Motor neuron (in vitro differentiated cells): ENCODE measurements at regions not wholly inside any gene's neighbourhood (a gene's known extent, or its start where the extent isn't known, plus 50 kb on each side); places are given as distances from the start of the nearest gene placed in this dataset.
A peak's percentile ranks its signal among the peaks of the same experiment; 100 is the strongest.
"Not testable (repeated sequence)": the region's sequence is repeated elsewhere in the genome, so short reads cannot be mapped to it uniquely, and the experiment has no call there.

Source experiments
- ATAC-seq, 8 experiments: fragments of 200-7000 bp; cut with Tn5 transposase; replicated peaks in 6 of 8; 2 replicates each; pipeline ENCODE4 v1.8.0; 2021; ENCODE audit warnings: mild to moderate bottlenecking in 8 of 8, moderate library complexity in 8 of 8
- H3K27ac ChIP-seq, 2 donors: fragments of 250-450 bp; sonication (Bioruptor Pico); 2 replicates each; pipeline ENCODE4 v1.9.0; 2021; ENCODE audit warnings: antibody characterized with exemption in 2 of 2, mild to moderate bottlenecking in 2 of 2, moderate library complexity in 1 of 2
- H3K4me1 ChIP-seq, 2 donors: fragments of 250-450 bp; sonication (Bioruptor Pico); replicated peaks in 1 of 2; 2 replicates each; pipeline ENCODE4 v1.6.1; 2021; ENCODE audit warnings: antibody characterized with exemption in 2 of 2, mild to moderate bottlenecking in 2 of 2, moderate library complexity in 1 of 2
- H3K4me3 ChIP-seq, 5 donors: fragments of 250-450 bp; sonication (Bioruptor Pico); 2 replicates each; pipeline ENCODE4 v1.9.0; 2021; ENCODE audit warnings: antibody characterized with exemption in 5 of 5, mild to moderate bottlenecking in 5 of 5, moderate library complexity in 4 of 5
- WGBS, 10 experiments: fragments of 450-650 bp; shearing (Covaris generic); methylation state at CpG; one replicate each; pipeline ENCODE4 v1.0.0; 2022; 5-methylcytosine and 5-hydroxymethylcytosine counted together
- in situ Hi-C, 9 experiments: fragments of 400-800 bp; cut with MboI; loops; one replicate each; pipeline ENCODE4 v1.15.0; 2021; ENCODE audit warnings: low sequenced_read_pairs in 9 of 9, low pct_unique_long_range_greater_than_20kb in 2 of 9; ENCODE audit not compliant: unreplicated experiment in 9 of 9

DNA sequence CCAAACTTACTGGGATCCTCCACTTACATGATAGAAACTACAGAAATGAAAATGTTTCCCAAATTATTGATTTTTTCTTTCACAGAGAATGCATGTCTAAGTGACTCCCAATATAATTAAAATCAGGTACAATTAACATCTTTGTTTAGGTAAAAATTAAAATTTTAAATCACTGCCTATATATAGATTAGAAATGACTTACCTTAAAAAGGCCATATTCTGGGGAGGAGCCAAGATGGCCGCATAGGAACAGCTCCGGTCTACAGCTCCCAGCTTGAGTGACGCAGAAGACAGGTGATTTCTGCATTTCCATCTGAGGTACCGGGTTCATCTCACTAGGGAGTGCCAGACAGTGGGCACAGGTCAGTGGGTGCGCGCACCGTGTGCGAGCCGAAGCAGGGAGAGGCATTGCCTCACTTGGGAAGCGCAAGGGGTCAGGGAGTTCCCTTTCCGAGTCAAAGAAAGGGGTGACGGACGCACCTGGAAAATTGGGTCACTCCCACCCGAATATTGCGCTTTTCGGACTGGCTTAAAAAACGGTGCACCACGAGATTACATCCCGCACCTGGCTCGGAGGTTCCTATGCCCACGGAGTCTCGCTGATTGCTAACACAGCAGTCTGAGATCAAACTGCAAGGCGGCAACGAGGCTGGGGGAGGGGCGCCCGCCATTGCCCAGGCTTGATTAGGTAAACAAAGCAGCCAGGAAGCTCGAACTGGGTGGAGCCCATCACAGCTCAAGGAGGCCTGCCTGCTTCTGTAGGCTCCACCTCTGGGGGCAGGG lies 757.9 kb downstream of the C4orf33 start:
- H3K4me1 ChIP-seq, H3K27ac ChIP-seq, in situ Hi-C loops, ATAC-seq: not testable (repeated sequence)
- no CpG with 5 or more reads among the region's 27 CpGs for WGBS, 10 experiments
- H3K4me3 ChIP-seq = peak overlapping the region in 3 of 5 donors; percentile 12 to 35 (median 31)

DNA sequence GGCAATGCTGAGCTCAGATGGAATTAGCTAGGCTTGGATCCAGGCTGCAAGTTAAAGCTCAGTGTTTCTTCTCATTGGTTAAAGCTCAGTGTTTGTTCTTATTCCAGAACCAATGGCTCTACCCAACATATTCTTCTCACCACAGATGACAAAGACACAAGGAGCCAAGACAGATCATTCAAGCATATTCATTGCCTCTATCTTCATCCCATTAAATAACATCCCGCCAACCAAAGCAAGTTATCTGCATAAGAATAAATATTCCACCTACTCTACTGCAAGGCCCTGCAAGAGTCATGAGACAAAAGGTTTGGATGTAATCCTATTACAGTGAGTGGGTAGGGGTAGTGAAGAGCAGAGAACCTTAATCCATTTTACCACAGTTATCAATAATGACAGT lies 766.5 kb downstream of the C4orf33 start:
- peak in 3 of 8 experiments; percentile 49 to 58 (median 50) for ATAC-seq
- Histone ChIP-seq H3K4me3 (no peak overlapping the region), H3K4me1 (peaks cover 0 to 3% of the 10 kb centered on the region in 2 donors), H3K27ac (no peak overlapping the region)
- WGBS, 10 experiments = 0 to 50% (median 29%) methylated on average over 1 of the region's 1 CpG; no CpG with 5 or more reads in 4 of the 10 experiments
- in situ Hi-C loops = no loop called here

DNA sequence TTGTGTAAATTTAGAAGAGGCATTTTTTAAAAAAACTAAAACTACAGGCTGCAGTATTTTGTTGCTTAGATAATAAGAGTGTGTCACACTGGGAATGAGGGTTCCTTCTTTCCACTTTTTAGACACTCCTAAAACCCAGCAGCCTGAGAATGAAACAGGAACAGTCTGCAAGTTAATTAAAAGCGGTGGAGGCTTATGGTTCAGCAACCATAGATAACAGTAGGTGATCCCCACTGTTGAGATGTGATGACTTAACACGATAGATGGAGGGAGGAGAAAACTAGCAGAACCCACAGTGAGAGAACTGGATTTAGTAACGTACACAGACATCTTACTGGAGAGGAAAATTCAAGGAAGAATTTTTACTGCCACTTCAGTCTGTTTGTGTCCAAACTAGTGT lies 767.3 kb downstream of the C4orf33 start:
- no peak for ATAC-seq

DNA sequence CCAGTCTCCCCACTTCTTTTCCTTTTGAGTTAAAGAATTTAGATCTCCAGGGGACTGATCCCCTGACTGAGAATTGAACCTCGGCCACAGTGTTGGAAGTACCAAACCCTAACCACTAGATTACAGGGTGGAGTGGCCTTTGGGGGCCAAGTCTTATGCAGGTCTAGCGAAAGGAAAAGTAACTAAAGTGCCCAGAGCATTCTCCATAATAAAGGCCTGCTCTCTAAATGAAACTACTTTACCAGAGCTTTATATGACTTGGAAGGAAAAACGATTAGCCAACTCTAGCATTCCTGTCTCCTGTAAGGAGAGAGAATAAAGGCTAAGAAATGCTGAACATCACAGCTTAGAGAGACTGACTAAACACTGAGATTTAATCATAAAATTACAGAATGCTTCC lies 788.0 kb downstream of the C4orf33 start:
- Histone ChIP-seq H3K4me1 (no peaks in the 10 kb centered on the region), H3K27ac (no peak overlapping the region), H3K4me3 (no peak overlapping the region)
- no peak for ATAC-seq
- 0 to 69% (median 38%) methylated on average over 1 to 3 of the region's 3 CpGs; no CpG with 5 or more reads in 2 of the 10 experiments for WGBS, 10 experiments
- in situ Hi-C loops = no loop called here

More for the DNA sequence above, 767.3 kb downstream of the C4orf33 start:
- no peak overlapping the region for H3K27ac ChIP-seq
- 0 to 53% (median 8%) methylated on average over 1 to 3 of the region's 3 CpGs; no CpG with 5 or more reads in 2 of the 10 experiments for WGBS, 10 experiments
- peaks cover 0 to 3% of the 10 kb centered on the region in 2 donors for H3K4me1 ChIP-seq
- H3K4me3 ChIP-seq = no peak overlapping the region
- in situ Hi-C loops = no loop called here

DNA sequence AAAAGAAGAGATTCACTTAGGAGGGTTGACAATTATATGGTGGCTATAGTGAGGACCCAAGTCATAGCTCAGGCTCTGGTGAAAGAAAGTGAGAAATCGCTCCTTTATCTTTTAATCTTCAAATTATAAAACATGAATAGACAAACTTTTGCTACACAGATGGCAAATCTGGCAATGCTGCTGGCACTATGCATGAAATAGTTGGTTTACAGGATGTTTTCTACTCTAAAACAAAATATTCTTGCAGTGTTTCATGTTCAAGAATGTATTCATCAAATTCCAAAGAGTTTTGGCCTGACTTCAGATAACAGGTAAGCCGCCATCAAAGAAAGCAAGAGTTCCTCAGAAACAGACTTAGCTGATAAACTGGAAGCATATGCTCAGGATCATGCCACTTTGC lies 801.2 kb downstream of the C4orf33 start:
- H3K27ac ChIP-seq = no peak overlapping the region
- in situ Hi-C loops = no loop called here
- WGBS, 10 experiments = 0 to 100% (median 80%) methylated on average over 1 to 2 of the region's 2 CpGs; no CpG with 5 or more reads in 1 of the 10 experiments
- ATAC-seq = no peak
- H3K4me1 ChIP-seq = no peaks in the 10 kb centered on the region
- H3K4me3 ChIP-seq = no peak overlapping the region

DNA sequence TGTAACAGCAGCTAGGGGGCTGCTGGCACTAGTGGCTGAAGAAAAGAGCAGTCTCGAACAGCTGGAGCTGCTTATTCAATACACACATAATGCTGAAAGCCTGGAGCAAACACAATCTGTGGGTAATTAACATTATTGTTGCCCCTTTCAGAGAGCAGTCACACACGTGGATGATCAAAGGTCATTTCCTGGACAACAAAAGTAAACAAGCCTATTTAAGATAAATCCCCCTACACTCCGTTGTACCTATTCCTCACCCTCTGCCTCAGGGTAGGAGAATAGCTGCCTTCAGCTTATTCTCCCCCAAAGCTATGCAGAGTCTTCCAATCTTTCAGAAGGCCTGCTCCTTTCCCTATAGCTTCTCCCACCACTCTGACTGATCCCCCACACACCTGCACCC lies 803.9 kb downstream of the C4orf33 start:
- WGBS, 10 experiments = 0 to 100% (median 17%) methylated on average over 1 to 3 of the region's 3 CpGs; no CpG with 5 or more reads in 3 of the 10 experiments
- ATAC-seq = no peak
- no peak overlapping the region for H3K27ac ChIP-seq
- H3K4me1 ChIP-seq = no peaks in the 10 kb centered on the region
- in situ Hi-C loops = no loop called here
- no peak overlapping the region for H3K4me3 ChIP-seq

DNA sequence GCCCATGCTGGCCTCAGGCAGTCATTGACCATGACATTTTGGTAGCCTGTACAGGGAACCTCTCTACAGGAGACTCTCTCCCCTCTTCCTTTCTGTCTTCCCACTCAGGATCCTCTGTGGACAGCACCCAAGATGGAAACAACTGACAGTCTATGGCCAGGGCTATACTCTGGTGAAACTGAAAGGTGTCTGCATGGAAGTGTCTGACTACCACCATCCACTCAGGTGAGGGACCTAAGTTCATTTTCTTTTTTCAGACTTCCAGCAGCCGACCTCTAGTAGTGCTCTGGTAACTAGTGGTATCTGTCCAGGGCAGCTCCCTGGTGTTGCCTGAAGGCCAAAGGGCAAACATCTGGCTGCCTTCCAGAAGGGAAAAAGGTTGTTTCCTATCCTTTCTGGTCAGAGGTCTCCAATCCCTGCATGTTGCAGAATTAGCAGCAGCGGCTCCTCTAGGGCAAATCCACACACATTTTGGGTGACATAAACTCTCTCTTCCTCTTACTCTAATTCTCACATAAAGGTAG lies 804.5 kb downstream of the C4orf33 start:
- Histone ChIP-seq H3K4me1 (no peaks in the 10 kb centered on the region), H3K4me3 (no peak overlapping the region), H3K27ac (no peak overlapping the region)
- in situ Hi-C loops = no loop called here
- ATAC-seq = no peak
- 11 to 100% (median 82%) methylated on average over 1 to 2 of the region's 2 CpGs; no CpG with 5 or more reads in 4 of the 10 experiments for WGBS, 10 experiments

DNA sequence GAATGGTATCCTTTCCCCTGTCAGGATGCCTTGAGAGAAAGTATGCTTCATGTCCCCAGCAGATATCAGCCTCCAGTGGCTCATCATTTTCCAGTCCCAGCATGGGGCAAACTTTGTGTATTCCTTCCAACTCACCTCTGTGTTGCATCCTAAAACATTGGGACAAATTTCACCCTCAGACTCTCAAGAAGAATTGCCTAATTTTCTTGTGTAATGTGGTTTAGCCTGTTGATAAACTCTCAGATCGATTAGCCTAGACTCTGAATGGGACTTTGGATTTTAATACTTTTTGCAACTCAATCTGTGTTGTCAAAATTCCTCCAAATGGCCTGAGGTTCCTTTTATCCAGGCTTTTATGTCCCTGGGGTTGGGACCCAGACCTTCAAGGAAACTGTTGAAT lies 805.3 kb downstream of the C4orf33 start:
- Histone ChIP-seq H3K27ac (no peak overlapping the region), H3K4me1 (no peaks in the 10 kb centered on the region), H3K4me3 (no peak overlapping the region)
- in situ Hi-C loops = no loop called here
- ATAC-seq = no peak
- WGBS, 10 experiments = 0 to 56% (median 0%) methylated on average over 1 of the region's 1 CpG; no CpG with 5 or more reads in 2 of the 10 experiments

DNA sequence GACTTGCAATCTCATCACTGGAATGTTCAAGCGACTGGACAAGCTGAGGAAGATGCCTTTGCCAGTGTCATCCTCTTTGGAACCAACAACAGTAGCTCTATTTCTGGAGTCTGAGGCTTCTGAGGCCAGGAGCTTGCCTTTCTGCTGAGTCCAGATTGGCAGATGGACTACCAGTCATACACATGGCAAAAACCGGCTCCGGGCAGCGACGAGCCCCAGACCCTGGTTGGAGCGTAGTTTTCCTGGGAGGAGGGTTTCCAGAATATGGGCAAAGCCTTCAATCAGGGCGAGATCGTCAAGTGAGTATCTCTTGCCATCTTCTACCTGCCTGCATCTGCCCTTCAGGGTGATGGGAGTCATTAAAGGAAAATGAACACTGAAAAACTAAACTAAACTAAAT lies 807.9 kb downstream of the C4orf33 start:
- in situ Hi-C loops = no loop called here

DNA sequence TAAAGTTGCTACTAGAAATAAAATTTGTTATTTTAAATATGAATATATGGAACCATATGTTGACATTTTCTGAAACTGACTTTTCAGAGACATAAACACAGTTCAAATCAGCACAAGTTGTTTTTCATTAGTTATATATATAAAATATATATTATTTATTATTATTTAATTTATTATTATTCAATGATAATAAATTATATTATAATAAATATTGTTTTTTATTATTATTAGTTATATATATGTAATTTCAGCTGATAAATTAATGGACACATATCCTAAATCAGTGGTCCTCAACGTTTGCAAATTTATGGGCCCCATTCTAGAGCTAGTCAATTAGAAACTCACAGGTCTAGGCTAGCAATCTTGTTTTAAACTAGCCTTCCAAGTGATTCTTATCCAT lies 809.3 kb downstream of the C4orf33 start:
- H3K4me3 ChIP-seq = no peak overlapping the region
- no peak overlapping the region for H3K27ac ChIP-seq
- in situ Hi-C loops = no loop called here
- 0 to 100% (median 25%) methylated on average over 1 of the region's 1 CpG; no CpG with 5 or more reads in 2 of the 10 experiments for WGBS, 10 experiments
- no peaks in the 10 kb centered on the region for H3K4me1 ChIP-seq
- no peak for ATAC-seq

More for the DNA sequence above, 807.9 kb downstream of the C4orf33 start:
- Histone ChIP-seq H3K27ac (no peak overlapping the region), H3K4me3 (no peak overlapping the region), H3K4me1 (no peaks in the 10 kb centered on the region)
- no peak for ATAC-seq
- 42 to 100% (median 100%) methylated on average over 1 to 6 of the region's 8 CpGs; no CpG with 5 or more reads in 3 of the 10 experiments for WGBS, 10 experiments

DNA sequence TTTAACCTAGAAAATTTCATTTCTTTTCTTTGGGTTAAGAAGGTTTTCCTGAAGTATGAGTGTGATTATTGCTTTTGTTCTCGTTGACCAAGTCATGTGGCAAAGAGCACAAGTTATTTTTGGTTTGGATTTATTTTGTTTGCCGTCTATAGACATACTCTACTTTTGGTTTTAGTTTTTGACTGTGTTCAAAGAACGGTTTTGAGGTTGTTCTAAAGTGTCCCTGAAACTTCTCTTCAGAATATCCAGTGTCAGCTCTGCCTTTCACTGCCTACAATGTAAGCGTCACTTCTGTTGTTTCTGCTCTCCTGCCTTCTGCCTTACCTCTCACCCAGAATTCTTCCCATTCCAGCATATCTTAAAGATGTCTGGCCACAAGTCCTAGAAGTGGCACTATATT lies 812.2 kb downstream of the C4orf33 start:
- 0 to 94% (median 46%) methylated on average over 1 to 4 of the region's 4 CpGs; no CpG with 5 or more reads in 2 of the 10 experiments for WGBS, 10 experiments
- Histone ChIP-seq H3K4me1 (no peaks in the 10 kb centered on the region), H3K27ac (no peak overlapping the region), H3K4me3 (no peak overlapping the region)
- in situ Hi-C loops = no loop called here
- ATAC-seq = no peak

DNA sequence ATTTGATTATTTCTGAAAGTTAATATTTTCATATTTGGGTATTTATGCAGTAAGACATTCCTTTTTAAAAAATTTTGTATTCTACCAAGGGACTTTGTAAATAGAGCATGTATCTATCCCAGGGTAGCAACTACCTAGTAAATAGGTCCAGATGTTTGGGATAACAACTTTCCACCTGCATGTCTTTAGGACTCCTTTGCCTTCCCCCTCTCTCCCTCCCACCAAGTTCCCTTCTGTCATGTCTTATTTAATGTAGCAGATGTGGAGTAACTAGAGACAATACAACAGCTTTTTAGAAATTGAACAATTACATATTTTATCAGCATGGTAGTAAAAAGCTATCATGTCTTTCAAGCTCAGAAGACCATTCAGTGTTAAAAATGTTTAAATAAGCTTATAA lies 821.0 kb downstream of the C4orf33 start:
- ATAC-seq = no peak
- no peaks in the 10 kb centered on the region for H3K4me1 ChIP-seq
- in situ Hi-C loops = no loop called here
- H3K27ac ChIP-seq = no peak overlapping the region
- H3K4me3 ChIP-seq = no peak overlapping the region

DNA sequence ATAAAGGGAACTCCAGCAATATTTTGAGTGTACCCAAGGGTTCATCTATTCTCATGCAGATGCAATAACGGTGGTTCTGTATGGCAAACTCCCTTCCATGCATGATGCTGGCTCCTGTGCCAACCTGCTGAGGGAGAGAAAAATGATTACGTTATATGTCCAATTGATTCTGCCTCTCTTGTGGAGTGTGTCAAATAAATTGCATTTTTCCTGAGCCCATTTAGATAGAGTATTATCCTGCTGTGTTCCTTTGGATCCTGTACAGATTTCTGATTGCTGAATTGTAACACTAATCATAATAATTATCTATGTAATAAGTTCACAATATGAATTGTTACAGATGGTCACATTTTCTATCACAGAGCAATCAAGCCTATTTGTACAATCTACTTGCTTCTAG lies 821.7 kb downstream of the C4orf33 start:
- Histone ChIP-seq H3K4me1 (no peaks in the 10 kb centered on the region), H3K27ac (no peak overlapping the region), H3K4me3 (no peak overlapping the region)
- in situ Hi-C loops = no loop called here
- no peak for ATAC-seq
- WGBS, 10 experiments = 0 to 69% (median 33%) methylated on average over 1 to 2 of the region's 2 CpGs; no CpG with 5 or more reads in 3 of the 10 experiments

DNA sequence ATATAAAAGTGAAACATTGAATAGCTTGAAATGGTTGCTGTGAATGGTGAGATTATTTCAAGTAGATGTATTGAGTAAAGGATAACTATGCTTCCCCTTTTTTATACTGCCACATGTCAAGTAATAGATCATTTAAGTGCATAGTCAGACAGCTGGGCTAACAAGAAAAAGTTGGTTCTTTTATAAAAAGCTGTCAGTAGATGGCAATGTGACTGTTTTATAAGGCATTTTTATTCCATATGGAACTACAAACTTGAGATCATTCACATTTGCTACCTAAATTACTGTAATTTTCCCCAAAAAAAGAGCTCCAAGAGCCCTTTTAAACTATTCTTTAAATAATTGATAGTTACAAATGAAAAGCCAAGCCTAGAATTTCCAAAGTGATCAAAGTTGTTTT lies 831.0 kb downstream of the C4orf33 start:
- Histone ChIP-seq H3K27ac (no peak overlapping the region), H3K4me1 (no peaks in the 10 kb centered on the region), H3K4me3 (no peak overlapping the region)
- in situ Hi-C loops = no loop called here
- ATAC-seq = no peak
